GM18867 (cell line): ENCODE measurements at regions not wholly inside any gene's neighbourhood (a gene's known extent, or its start where the extent isn't known, plus 50 kb on each side); places are given as distances from the start of the nearest gene placed in this dataset.
"Not testable (repeated sequence)": the region's sequence is repeated elsewhere in the genome, so short reads cannot be mapped to it uniquely, and the experiment has no call there.

ENCODE experiments used
- ATAC-seq: cut with Tn5 transposase; IDR thresholded peaks from one replicate; pipeline ENCODE4 v1.9.1; 2021; ENCODE audit warnings: mild to moderate bottlenecking, moderate library complexity; ENCODE audit not compliant: unreplicated experiment

- no peak for ATAC-seq
Observed at GRCh38 chr18:67142604-67143003, 373.9 kb downstream of the DSEL start.

- no peak for ATAC-seq
Observed at GRCh38 chr18:67140495-67140894, 376.0 kb downstream of the DSEL start.

DNA sequence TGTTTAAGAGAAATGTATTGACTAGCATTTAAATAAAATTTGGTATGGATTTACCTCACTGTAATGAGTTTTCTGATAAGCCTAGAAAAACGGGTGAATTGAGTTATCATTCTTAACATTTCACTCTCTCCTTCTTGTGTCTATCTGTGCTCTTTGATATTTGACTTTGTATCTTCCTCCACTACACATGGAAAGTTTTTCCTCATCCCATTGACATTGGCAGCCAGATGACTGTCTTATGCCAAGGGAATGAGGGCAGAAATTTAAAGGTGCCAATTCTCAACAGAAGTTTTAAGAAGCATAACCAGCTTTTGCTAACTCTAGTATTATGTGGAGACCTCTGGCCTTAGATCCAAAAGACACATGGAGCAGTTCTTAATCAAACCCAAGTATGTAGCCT is 376.6 kb downstream of the DSEL start:
- ATAC-seq, result no peak

DNA sequence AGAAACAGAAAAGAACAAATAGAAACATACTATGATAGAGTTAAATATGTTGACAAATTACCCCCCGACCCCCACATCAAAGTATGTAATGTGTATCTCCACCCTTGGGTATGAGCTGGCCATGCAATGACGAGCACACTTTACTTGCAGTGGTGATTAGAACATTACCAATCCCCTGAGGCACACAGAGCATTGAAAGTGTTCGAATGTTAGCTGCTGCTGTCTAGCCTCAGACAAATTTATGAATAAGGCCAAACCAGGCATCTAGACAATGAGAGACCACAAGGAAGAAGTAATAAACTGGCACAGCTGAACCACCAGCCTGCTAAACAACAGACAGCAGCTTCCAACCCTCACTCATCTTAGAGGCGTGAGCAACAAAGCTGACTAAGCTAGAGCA is 380.5 kb downstream of the DSEL start:
- ATAC-seq, result no peak

- no peak for ATAC-seq
Observed at GRCh38 chr18:67134911-67135310, 381.6 kb downstream of the DSEL start.

- ATAC-seq, result no peak
Observed at GRCh38 chr18:67133669-67134068, 382.9 kb downstream of the DSEL start.

GRCh38 chr18:67132919-67133318 is 383.6 kb downstream of the DSEL start:
- ATAC-seq, result no peak

GRCh38 chr18:67131498-67131897 is 385.0 kb downstream of the DSEL start:
- ATAC-seq, result no peak

- not testable (repeated sequence) for ATAC-seq
Observed at GRCh38 chr18:67126751-67127150, 389.8 kb downstream of the DSEL start.

DNA sequence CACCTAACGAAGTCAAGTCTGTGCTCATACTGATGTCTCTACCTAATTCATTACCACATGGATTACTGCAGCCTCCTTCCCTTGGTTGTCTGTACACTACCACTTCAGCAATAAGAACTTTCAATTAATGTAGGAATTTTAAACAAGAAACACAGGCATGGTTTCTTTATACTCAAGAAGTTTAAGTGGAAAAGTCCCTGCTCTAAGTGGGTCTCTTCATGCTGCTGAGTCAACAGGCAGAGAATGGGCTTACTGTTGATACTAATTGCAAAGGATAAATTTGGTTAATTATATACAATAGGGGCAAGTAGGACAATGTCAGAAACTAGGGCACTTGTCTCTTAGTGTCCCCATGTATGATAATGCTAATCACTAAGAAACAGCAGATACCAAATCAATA is 392.6 kb downstream of the DSEL start:
- no peak for ATAC-seq

GRCh38 chr18:67117804-67118203 is 398.7 kb downstream of the DSEL start:
- ATAC-seq, result no peak

- no peak for ATAC-seq
Observed at GRCh38 chr18:67109535-67109934, 407.0 kb downstream of the DSEL start.

DNA sequence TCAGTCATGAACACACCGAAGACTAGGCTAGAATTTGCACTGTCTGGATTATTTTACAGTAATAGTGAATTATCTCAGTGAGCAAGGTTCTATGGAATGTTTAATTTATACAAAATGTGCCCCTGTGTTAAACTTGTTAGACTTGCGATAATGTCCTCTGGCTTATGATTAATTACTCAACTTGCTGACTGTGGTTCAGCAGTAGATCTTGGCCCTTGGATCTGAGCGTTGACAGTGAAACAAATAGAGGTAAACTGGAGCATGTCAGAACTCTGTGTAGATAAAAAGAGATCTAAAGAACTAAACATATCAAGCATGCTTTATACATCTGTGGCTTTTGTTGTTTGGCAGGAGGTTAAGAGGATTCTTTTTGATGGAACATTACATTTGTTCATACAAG is 407.6 kb downstream of the DSEL start:
- ATAC-seq, result no peak

DNA sequence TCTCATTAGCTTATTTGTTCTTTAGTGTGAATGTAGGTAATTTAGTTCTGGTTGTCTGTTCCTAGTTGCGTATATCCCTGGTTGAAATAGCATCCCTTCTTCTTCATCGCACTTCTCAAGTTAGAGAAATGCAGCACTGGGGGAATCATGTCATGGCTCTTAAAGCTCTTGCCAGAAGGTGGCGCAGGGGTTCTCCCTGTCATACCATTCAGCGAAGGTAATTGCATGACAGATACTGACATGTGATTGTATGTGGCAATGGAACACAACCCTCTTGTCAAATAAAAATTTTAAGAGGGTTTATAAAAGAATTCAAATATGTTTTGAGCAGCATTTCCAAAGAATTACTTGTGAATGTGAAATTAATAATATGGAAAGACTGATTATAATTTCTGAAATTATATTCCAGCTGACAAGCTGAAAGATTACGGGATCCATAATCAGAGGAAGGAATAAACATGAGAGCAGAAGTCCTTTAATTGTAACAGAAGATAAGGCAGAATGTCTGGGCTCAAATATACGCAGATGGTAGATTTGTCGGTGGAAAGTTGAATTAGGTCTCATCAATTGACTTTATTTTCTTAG is 411.7 kb downstream of the DSEL start:
- peak; percentile 92 for ATAC-seq

DNA sequence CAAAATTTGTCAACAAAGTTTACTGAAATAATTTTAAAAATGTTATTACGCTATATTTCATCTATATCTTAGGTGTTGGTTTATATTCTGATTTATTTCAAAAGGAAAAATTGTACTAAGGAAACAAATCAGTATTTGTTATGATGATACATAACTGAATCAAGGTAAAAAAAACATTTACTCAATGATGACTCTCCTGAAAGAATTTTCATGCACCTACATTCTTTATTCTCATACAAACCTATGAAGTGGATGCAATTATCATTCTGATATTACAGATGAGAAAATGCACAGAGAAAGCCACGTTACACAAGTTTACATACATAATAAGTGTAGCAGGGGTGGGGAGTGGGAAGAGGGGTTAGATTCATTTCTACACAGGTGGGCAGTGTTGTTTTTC is 422.4 kb downstream of the DSEL start:
- no peak for ATAC-seq

DNA sequence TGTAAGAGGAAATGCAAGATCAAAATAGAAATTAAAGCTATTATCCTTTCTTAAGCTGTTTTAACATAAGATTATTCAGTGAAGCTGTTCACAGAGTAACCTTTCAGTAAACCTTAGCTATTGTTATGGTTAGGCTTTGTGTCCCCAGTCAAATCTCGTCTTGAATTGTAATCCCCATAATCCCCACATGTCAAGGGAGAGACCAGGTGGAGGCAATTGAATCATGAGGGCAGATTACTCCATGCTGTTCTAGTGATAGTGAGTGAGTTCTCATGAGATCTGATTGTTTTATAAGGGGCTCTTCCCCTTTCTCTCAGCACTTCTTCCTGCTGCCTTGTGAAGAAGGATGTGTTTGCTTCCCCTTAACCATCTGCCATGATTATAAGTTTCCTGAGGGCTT is 424.4 kb downstream of the DSEL start:
- no peak for ATAC-seq

DNA sequence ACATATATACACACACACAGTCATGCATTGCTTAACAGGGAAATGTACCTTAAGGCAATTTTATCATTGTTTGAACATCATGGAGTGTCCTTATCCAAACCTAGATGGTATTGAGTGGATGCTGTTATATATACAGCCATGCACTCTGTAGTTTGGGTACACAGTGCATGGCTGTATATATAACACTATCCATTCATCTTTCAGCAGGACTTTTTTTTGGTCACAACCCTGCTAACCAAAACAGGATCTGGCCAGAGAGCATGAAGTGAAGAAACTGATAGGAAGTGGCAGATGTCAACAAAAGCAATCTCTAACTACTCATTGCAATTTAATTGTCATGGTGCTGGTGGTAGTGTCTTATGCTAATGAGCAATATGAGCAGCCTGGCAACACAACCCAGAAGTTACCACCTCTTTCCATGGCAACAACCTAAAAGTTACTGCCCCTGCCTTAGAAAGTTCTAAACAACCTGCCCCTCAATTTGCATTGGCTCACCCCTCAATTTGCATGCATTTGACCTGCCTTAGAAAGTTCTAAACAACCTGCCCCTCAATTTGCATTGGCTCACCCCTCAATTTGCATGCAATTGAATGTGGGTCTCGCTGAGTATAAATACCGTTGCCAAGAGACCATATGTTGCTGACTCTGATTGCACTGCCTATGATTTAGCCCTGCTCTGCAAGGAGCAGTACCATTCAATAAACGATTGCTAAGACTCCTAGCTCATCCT is 434.9 kb downstream of the DSEL start:
- no peak for ATAC-seq

DNA sequence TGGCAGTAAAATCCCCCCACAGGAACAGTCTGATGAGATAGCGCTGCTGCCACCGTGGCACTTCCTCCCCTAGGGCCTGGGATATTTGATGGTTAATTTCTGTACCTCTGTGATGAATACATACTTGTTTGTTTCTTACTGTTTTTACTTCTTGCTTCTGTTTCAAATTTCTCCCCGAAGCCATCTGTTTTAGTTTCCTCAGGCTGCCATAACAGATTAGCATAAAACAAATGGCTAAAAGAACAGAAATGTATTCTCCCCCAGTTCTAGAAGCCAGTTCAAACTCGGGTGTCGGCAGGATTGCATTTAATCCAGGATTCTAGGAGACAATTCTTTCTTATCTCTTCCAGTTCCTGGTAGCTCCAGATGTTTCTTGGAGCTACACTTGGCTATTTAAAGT is 435.9 kb downstream of the DSEL start:
- no peak for ATAC-seq

GRCh38 chr18:67074309-67074708 is 442.2 kb downstream of the DSEL start:
- ATAC-seq, result no peak

- ATAC-seq, result no peak
Observed at GRCh38 chr18:67072791-67073190, 443.7 kb downstream of the DSEL start.

DNA sequence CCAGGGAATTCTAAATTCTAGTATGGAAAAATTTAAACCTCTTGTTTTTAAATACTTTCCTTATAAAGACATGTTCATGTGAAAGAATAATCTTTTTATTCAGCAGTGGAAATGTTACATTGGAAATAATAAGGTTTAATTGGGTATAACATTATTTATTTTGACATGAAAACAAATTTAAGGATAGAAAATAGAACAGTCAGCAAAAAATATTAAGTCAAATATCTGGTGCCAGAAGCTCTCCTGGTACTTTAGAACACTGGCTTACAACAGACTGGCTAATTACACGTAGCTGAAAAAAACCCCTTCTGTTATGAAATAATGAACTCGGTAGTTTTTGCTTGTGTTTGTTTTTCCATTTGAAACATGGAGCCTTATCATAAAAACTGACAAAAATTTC is 447.9 kb downstream of the DSEL start:
- ATAC-seq, result no peak

- ATAC-seq, result no peak
Observed at GRCh38 chr18:67047334-67047733, 443.4 kb upstream of the CDH19 start.

DNA sequence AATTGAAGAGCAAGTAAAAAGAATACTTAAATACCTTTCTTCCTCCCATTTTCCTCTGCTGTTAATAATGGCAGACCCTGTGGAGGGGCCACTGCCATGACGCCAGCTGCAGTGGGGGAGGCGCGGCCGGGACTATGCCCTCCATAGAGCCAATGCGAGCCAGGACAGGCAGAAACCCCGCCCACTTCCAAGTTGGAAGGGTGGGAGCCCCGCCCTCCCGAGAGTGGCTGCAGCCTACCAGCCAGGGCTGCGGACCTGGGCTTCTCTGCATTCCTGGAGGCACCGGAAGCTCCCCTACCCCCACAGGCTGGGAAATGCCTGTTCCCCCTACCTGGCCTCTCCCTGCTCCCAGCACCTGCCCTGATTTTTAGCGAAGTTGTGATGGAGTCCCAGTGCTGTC is 439.4 kb upstream of the CDH19 start:
- ATAC-seq, result no peak
